ENCODE measurements at regions not wholly inside any gene's neighbourhood (a gene's known extent, or its start where the extent isn't known, plus 50 kb on each side); places are given as distances from the start of the nearest gene placed in this dataset.

GRCh38 chr16:52597772-52598483 is 51.0 kb upstream of the TOX3 start:
- no peak for TF ChIP-seq CTCF (IDR thresholded peaks at IDR 0.05; ENCODE audit: extremely low read depth, missing control alignments)
- DNase-seq (ENCODE audit: low spot score) = no peak

- TF ChIP-seq CTCF (IDR thresholded peaks at IDR 0.05; ENCODE audit: extremely low read depth, missing control alignments) = no peak
- no peak for DNase-seq (ENCODE audit: low spot score)
These were observed 50.3 kb upstream of the TOX3 start for GRCh38 chr16:52597073-52597771.

Measured in GM20000 (cell line).